ENCODE measurements at regions not wholly inside any gene's neighbourhood (a gene's known extent, or its start where the extent isn't known, plus 50 kb on each side); places are given as distances from the start of the nearest gene placed in this dataset.
"Not testable (repeated sequence)": the region's sequence is repeated elsewhere in the genome, so short reads cannot be mapped to it uniquely, and the experiment has no call there.

DNA sequence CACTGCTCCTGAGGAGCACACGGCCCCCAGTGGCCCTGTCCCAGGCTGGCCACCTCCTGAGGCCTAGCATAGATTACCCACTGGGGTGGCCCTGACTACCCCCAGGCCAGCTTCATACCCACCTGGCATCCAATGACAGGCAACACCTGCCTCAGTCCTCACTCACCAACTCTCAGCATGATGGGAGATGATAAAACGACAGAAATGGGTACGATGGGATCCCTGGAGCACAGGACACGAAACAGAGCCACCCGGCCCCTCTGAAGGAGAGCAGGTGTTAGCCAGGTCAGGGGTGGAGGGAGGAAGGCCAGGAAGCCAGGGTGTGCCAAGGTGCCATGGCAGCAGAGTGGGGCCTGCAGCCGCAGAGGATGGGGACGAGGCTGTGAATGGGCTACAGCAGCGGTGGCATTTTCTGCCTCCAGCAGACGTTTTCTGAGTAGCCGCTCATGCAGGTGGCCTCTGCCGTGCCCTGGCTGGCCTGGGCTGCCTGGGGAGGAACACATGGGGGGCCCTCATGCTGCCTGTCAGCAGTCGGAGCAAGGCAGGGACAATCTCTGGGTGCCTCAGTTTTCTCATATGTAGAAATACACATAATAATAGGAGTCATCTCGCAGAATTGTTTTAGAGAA is 50.2 kb upstream of the FGF3 start:
- intact Hi-C loops (cut with micrococcal nuclease): no loop called here

DNA sequence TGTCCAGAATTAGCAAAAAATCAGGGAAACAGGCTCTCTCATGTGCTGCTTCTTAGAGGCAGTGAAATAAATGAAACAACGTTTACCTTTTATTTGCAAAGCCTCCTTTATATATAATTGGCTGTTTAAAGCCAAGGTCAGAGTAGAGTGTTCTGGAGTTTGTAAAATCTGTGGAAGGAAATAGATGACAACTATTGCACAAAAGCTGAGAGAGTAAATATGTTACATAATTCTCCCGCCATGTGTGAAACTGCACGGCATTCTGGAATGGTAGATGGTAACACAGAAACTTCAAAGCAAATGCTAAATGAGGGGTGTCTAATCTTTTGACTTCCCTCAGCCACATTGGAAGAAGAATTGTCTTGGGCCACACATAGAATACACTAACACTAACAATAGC is 51.5 kb upstream of the FGF3 start:
- intact Hi-C loops (cut with micrococcal nuclease): no loop called here

DNA sequence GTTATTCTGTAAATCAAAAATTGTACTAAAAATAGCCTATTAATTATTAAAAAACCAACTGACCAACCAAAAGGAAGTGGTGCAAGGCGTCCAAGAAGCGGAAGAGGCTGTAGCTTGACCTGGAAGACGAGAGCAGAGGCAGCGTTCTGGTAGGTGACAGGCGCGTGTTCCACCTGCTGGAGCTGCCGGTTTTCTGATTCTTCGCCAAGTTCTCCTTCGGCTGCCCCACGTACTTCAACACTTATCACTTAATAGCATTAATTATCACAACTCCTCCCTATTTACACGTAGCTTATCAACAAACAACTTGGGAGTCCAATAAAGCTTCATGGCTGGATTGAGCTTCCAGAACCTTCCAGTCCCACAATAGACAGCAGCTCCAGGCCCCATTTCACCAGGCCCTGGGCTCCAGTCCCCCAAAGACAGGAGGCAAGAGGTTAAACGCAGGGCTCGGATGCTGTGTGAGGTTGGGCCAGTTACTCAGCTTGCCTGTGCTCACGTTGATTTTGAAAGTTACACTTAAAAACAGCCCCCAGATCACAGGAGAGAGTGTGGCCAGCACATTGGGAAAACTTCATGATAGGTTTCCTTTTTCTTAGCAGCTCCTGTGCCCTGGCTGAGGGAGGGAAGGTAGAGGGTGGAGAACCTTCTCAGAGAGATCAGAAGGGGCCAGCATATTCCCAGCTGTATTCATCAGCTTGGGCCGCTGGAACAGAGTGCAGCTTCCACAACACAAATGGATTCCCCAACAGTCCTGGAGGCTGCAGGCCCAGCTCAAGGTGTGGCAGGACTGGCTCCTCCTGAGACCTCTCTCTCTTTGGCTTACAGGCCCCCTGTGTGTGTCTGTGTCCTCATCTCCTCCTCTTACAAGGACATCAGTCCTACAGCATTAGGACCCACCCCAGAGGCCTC is 54.2 kb upstream of the FGF3 start:
- intact Hi-C loops (cut with micrococcal nuclease): no loop called here

DNA sequence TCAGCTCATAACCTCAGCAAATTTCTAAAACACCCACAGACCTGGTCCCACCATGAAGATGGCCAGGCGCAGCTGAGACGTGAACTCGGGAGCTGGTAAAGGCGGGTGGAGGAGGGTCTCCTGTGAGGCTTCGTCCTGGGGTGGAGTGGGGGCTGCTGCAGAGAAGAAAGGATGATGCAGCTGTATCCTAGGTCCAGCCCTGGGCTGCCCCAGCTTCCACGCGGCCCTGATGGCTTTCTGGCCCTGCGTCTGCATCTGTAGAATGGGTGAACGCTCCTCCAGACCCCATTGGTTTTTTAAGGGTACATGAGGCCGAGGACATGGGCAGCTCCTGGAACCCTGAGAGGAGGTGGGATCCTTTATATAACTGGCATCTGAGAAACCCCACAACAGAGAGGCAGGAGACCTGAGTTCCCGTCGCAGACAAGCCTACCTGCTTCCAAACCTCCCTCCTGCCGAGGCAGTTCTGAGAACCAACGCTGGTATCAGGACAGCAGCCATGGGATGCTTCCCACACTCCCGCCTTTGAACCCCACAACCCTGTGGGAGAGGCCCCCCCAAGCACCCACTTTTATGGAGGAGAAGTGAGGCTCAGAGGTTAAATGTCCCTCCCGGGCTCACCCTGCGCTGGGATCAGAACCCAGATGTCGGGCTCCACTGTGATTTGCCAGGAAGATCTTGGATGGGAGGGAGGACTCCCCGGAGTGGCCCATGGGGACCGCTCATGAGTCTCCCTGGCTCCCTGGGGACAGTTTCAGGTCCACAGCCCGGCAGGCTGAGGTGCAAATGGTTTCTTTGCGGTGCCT is 55.2 kb upstream of the FGF3 start:
- intact Hi-C loops (cut with micrococcal nuclease): no loop called here

DNA sequence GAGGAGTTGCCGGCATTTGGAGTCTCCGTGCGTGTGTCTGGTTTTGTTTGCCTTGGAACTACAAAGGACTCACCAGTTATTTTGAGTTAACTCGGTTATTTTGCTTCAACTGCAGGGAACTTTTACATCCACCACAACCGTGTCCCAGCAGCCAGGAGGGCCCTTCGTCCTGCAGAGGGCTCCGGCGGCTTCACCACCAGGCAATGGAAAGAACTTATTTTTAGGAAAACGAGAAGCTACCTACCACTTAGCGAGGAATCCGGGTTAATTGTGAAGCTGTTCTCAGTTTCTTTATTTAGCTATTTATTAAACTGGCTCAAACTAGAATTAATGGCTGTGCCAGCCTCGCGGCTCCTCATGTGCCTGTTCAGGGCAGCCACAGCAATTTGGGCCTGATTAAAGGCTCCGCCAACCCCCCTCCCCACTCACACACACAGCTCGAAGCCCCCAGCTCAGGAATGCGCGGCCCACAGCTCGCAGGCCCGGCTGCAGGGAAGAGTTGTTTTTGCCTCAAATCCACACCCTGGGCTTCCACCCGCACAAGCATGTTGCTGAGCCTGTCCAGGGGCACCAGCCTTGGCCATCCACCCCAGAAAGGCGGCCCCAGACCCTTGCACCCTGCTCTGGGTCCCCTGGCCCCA is 55.9 kb upstream of the FGF3 start:
- intact Hi-C loops (cut with micrococcal nuclease): no loop called here

DNA sequence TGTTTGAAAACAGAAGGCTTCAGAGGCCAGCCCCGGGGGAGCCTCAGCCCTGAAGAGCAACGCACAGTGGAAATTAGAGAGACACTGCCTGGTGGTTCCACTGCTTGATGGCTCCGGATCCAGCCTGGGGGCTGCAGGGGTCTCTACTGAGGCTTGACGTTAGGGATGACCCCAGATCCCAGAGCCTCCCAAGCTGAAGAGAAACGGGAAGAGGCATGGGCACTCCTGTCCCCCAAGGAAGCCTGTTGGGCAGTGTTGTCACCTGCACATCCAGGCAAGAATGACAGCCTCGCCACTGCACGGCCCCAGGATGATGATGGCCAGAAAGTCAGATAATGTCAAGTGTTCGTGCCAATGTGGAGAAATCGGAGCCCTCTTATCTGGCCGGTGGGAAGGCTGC is 56.8 kb upstream of the FGF3 start:
- intact Hi-C loops (cut with micrococcal nuclease): no loop called here

DNA sequence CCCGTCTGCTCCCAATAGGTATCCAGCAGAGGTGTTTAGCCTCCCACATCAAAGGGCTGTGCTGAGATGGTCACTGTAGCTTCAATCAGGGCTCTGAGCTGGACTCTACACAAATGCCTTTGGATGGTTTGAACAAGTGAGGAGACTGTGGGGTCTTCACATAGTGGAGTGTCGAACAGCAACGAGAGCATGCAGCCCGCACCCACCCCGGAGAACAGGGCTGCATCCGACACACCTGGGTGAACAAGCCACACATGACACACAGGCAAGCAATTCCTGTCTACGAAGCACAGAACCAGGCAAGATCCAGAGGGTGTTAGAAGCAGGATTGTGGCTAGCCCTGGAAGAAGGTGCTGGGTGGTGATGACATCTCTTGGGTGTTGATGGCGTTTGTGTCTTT is 58.0 kb upstream of the FGF3 start:
- intact Hi-C loops (cut with micrococcal nuclease): no loop called here

DNA sequence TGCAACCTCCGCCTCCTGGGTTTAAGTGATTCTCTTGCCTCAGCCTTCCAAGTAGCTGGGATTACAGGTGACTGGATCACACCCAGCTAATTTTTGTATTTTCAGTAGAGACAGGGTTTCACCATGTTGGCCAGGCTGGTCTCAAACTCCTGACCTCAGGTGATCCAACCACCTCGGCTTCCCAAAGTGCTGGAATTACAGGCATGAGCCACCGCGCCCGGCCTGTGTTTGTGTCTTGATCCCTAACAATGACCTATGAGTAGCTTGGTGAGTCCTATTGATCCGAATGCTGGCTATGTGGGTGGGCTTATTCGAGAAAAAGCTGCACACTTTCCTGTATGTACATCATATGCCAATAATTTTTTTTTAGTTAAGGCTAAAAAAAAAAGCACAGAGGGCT is 58.5 kb upstream of the FGF3 start:
- intact Hi-C loops (cut with micrococcal nuclease): not testable (repeated sequence)

DNA sequence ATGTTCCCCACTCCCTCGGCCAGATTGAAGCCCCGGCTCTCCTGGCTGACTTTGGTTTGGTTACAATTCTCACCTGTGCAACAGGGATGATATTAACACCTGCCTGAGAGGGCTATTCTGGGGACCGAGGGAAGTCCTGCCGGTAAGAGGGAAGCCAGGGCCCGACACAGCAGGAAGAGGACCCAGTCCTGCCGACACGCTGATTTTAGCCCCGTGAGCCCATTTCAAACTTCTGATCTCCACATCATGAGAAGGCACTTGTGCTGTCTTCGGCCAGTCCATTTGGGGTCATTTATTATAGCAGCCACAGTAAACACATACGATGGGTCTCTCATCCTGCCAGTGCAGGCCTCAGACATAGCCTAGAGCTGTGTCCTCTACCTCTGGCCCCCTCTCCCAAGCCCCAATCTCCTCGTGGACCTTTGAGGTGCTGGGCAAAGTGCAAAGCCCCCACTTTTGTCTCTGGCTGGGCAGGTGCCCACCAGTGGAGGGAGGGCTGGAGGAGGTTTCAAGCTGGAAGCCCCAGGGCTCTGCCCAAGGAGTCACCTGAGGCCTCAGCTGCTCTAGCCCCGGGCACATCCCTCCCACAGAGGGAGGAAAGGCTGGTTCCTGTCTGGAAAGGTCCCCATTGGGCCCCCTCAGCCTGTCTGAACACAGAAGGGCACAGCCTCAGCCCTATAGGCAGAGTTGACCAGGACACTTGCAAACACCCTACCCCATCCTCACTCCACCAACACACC is 59.1 kb upstream of the FGF3 start:
- intact Hi-C loops (cut with micrococcal nuclease): no loop called here

DNA sequence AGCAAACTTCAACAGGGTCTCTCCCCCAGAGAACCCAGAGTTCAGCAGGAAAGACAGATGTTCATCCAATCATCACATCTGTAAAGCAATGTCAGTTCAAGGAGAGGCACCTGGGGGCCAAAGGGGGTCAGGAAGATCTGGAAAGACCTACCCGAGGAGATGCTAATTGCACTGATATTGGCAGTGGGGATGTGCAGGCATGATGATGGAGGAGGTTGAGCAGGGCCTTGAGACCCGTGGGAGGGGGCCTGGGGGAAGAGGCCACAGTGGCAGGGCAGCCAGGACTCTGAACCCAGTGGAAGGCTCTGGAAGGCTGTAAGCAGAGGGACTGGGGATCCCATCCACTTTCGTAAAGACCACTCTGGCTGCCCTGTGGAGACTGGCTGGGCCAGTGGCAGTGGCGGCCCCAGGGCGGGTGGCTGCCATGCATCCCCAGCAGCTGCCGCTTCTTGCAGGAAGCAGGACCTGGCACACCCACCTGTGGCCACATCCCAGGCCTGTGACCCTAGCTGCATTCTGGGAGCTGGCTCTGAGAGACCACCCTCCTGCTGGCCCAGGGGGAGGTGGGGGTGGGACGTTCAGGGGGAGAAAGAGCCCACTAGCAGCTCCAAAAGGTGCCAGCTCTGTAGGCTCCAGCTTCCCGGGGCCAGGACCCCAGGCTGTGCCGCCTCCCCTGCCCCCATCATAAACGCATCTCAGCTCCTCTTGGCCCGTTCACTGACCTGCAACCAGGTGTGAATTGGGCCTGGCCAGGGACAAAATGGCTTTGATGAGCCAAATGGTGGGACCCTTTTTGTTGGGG is 59.9 kb upstream of the FGF3 start:
- intact Hi-C loops (cut with micrococcal nuclease): no loop called here

DNA sequence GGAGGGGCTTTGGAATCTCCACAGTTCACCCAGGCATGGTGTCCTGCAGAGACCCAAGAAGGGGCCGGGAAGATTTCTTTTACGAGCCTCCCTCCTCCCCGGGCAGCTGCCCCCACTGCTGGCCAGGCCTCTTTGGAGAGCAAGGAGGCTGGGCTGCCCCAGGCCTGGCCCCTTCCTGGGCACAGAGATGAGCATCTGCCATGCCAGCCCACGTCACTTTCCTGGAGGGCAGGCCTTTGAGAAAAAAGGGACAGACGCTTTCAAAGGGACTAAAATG is 60.5 kb upstream of the FGF3 start:
- intact Hi-C loops (cut with micrococcal nuclease): no loop called here

DNA sequence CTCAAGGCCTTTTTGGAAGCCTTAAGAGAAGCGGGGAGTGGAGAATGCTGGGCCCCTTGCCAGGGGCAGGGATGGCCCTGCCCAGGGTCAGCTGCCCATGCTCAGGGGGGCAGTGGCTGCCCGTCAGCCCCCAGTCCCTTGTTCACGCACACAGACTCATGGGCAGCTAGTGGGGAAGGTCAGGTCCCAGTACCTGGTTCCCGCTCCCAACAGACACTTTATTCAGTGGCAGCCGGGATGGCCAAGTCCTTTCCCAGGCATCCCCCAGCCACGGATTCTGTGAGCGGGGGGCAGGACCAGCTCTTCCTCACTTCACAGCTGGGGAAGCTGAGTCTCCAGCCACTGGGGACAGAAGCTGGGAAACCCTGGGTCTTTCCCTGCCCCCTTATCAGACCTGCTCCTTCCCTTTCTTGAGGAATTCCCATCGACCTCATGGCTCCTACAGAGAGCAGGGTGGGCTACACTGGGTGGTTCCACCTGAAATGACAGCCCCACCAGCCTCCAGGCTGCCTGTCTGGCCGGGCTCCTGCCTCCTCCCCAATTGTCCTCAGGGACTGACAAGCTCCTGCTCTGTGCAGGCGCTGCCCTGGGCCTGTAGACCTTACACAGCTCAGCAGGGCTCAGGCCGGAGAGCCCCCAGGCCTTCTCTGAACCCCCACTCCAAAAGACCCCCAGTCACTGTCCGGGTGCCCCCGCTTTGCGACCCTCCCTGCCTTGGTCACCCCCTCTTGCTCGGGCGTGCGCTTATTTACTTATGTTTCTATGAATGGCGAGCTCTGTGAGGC is 61.0 kb upstream of the FGF3 start:
- intact Hi-C loops (cut with micrococcal nuclease): no loop called here

DNA sequence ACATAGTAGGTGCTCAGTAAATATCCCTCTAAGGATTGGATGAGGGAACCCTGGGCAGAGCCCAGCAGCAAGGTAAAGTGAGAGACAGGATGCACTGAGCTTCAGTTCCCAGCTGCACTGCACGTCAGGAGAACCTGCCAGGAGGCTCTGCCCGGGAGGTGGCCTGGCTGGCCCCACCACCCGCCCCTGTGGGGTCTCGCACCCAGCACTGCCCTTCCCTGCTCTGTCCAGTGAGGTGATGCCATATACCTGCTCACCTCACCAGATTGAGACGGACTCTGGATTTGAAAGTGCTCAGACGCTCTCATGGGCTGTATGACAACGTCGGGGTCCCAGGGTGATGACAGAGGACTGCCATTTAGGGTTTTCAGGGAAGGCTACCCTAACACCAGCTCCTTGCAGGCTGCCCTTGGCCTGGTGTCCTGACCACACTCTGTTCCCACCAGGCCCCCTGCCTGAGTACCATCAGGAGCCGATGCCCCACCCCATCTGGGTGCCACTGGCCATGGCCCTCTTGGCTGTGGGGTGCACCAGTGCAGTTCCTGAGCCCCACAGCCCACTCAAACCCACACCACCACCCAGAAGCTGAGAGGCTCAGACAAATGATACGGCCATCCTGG is 61.7 kb upstream of the FGF3 start:
- intact Hi-C loops (cut with micrococcal nuclease): no loop called here

DNA sequence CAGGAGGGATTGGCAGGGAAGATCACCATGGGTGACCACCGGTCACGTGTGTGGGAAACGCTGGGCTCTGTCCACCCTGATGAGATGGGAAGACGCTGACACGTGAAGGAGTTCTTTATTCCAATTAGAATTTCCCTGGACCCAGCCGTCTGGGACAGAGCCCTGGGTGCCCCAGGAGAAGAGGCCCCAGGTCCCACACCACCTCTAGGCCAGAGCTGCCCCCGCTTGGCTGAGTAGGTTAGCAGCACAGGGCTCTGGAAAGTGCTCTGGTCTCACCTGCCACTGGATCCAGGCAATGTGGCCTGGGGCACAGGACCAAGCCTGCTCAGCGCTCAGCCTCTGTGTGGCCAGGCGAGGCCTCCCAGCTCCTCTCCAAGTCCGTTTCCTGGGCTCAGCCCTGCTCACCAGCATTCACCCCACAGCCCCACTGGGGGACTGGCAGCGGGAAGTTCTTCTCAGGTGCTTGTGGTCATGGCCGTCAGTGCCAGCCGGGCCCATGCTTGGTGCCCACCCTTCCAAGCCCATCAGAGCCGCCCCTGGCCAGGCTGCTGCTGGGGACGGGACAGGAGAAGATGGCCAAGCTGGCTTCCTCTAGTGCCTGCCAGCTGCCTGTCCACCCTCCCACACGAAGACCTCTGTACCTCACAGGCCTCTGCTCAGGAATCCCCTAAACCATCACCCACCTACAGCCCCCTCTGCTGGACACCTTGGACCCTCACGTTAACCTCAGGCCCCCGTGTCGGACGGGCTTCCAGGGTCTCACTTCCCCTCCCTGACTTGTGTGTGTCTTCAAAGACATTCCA is 62.5 kb upstream of the FGF3 start:
- intact Hi-C loops (cut with micrococcal nuclease): no loop called here

DNA sequence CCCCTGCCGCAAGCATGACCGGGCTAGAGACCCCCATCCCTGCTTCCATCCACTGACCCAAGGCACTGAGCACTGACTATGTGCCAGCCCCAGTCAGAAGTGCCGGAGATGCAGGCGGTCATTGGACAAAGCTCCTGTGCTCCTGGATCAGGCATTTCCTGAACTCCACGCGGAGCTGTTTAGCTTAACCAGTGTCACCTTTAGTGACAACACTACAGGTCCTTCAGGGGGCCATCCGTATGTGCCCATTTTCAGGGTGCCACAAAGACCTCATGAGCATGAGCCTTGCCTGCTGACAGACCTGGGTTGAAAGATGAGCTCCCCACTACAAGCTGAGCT is 63.0 kb upstream of the FGF3 start:
- intact Hi-C loops (cut with micrococcal nuclease): no loop called here

DNA sequence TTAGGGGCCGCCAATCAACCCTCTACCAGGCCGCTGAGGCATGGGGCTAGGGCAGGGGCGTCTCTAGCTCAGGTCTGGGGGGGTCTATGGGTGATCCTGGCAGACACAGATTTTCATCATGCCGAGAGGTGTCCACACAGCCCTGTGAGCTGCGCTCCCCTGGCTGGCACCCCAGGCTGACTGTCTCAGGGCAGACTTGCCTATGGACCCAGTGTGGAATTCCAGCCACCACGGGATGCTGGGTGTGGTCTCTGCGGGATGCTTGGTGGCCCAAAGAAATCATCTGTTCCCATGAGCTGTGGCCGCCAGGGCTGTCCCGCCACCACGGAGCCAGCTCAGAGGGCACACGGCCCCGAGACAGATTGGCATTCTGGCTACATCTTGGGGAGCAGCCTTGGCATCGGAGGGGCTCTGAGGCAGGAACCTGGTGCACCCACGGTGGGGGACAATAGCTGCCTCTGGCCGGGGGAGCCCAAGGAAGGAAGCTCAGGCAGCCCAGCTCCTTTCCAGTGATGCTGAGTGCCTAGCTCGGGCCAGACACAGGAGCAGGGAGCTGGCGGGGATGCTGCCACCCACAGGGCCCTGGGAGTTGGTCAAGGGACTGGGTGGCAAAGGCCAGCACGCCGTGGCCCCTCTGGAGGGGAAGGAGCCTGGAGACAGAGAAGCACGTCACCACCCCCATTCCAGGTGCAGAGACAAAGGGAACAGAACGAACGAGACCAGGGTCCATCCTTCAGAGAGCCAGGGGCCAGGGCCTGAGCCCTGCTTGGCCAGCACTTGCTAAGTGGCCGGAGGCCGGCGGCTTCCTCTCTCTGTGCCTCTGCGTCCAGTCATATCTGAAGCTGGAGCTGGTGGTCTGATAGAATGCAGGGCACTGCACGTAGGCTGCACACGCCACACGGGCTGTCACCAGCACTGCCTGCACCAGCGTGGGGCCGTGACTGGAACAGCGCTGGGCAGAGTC is 64.4 kb upstream of the FGF3 start:
- intact Hi-C loops (cut with micrococcal nuclease): no loop called here

DNA sequence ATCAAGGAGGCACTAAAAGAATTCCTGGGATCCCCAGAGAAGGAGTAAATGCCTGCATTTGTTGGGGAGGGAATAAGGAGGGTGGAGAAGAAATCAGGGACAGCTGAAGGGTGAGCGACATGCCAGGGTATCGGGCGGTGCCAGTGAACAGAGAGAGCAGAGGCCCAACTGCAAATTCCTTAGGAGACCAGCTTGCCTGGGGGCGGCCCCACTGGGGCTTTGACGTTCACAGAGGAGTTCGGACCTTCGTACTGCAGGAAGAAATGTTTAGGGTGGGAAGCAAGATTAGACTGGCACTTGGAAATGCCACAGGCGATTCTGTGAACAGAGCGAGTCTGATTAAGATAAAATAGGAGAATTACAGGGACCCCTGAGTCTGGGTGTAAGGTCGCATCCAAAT is 65.1 kb upstream of the FGF3 start:
- intact Hi-C loops (cut with micrococcal nuclease): no loop called here
